ENCODE measurements at regions not wholly inside any gene's neighbourhood (a gene's known extent, or its start where the extent isn't known, plus 50 kb on each side); places are given as distances from the start of the nearest gene placed in this dataset.

DNA sequence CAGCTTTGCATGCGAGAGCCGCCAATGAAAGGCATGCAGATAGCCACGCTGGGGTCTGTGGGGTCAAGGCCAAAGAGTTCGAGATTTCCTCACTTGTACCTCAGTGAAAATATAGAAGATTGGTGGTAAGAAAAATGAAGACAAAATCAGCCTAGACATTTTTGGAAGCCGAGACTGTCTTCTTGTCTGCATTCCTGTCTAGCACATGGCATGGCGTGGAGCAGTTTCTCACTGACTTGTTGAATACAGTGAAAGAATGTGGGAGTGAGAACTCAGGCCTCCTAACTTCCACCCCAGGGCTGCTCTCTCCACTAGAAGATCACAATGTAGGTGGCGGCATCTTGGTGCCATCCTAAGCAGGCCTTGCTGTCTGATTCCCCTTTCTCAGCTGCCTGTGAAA lies 740.8 kb upstream of the HS6ST1 start:
- H3K9me3 ChIP-seq: no peaks in the 10 kb centered on the region
- H3K4me3 ChIP-seq: no peak overlapping the region
- TF ChIP-seq, protein P1, sequence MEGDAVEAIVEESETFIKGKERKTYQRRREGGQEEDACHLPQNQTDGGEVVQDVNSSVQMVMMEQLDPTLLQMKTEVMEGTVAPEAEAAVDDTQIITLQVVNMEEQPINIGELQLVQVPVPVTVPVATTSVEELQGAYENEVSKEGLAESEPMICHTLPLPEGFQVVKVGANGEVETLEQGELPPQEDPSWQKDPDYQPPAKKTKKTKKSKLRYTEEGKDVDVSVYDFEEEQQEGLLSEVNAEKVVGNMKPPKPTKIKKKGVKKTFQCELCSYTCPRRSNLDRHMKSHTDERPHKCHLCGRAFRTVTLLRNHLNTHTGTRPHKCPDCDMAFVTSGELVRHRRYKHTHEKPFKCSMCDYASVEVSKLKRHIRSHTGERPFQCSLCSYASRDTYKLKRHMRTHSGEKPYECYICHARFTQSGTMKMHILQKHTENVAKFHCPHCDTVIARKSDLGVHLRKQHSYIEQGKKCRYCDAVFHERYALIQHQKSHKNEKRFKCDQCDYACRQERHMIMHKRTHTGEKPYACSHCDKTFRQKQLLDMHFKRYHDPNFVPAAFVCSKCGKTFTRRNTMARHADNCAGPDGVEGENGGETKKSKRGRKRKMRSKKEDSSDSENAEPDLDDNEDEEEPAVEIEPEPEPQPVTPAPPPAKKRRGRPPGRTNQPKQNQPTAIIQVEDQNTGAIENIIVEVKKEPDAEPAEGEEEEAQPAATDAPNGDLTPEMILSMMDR (IDR thresholded peaks at IDR 0.05): no peak
- no peak for TF ChIP-seq POLR2A (IDR thresholded peaks at IDR 0.05)
- H3K27ac ChIP-seq: no peak overlapping the region
- no peaks in the 10 kb centered on the region for H3K36me3 ChIP-seq
- no peaks in the 10 kb centered on the region for H3K4me1 ChIP-seq
- H3K27me3 ChIP-seq: no peaks in the 10 kb centered on the region
- DNase-seq: no peak

GRCh38 chr2:129061069-129061768 lies 742.6 kb upstream of the HS6ST1 start:
- DNase-seq: no peak
- H3K4me3 ChIP-seq: no peak overlapping the region
- H3K27ac ChIP-seq: no peak overlapping the region

DNA sequence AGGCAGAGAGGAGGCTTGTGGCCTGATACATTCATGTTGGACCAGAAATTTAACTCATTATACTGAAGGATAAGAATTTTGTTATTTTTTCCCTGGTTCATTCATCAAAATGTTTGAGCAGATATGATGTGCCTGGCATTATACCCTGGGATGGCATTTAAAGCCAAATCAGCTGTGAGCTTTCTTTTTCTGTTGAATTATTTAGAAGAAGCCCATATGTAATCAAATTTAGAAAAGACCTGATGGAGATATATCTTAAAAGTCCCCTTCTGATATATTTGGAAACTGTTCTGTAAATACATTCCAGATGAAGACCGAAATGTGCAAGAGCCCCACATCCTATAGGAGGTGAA lies 743.1 kb upstream of the HS6ST1 start:
- H3K36me3 ChIP-seq: no peaks in the 10 kb centered on the region
- no peaks in the 10 kb centered on the region for H3K4me1 ChIP-seq
- H3K9me3 ChIP-seq: no peaks in the 10 kb centered on the region
- no peaks in the 10 kb centered on the region for H3K27me3 ChIP-seq
- DNase-seq: no peak
- H3K4me3 ChIP-seq: no peak overlapping the region
- TF ChIP-seq, protein P1 (IDR thresholded peaks at IDR 0.05): no peak
- TF ChIP-seq POLR2A (IDR thresholded peaks at IDR 0.05): no peak
- H3K27ac ChIP-seq: no peak overlapping the region

More at GRCh38 chr2:129061069-129061768, 742.6 kb upstream of the HS6ST1 start:
- no peaks in the 10 kb centered on the region for H3K4me1 ChIP-seq
- H3K36me3 ChIP-seq: no peaks in the 10 kb centered on the region
- H3K9me3 ChIP-seq: no peaks in the 10 kb centered on the region
- TF ChIP-seq, protein P1 (IDR thresholded peaks at IDR 0.05): no peak
- TF ChIP-seq POLR2A (IDR thresholded peaks at IDR 0.05): no peak
- no peaks in the 10 kb centered on the region for H3K27me3 ChIP-seq

GRCh38 chr2:129062146-129062912 lies 743.7 kb upstream of the HS6ST1 start:
- H3K36me3 ChIP-seq: no peaks in the 10 kb centered on the region
- H3K9me3 ChIP-seq: no peaks in the 10 kb centered on the region
- H3K27me3 ChIP-seq: no peaks in the 10 kb centered on the region

GRCh38 chr2:129067070-129067469 lies 748.4 kb upstream of the HS6ST1 start:
- Histone ChIP-seq H3K36me3 (no peaks in the 10 kb centered on the region), H3K4me1 (no peaks in the 10 kb centered on the region), H3K9me3 (no peaks in the 10 kb centered on the region), H3K4me3 (no peak overlapping the region), H3K27me3 (no peaks in the 10 kb centered on the region), H3K27ac (no peak overlapping the region)
- TF ChIP-seq POLR2A (IDR thresholded peaks at IDR 0.05): no peak
- TF ChIP-seq, protein P1 (IDR thresholded peaks at IDR 0.05): no peak
- DNase-seq: no peak

More at GRCh38 chr2:129062146-129062912, 743.7 kb upstream of the HS6ST1 start:
- Histone ChIP-seq H3K4me1 (no peaks in the 10 kb centered on the region), H3K27ac (no peak overlapping the region), H3K4me3 (no peak overlapping the region)
- DNase-seq: no peak
- no peak for TF ChIP-seq POLR2A (IDR thresholded peaks at IDR 0.05)
- TF ChIP-seq, protein P1 (IDR thresholded peaks at IDR 0.05): no peak

All from Peyer's patch (tissue), 4 donors.